GM21737 (cell line): ENCODE measurements at regions not wholly inside any gene's neighbourhood (a gene's known extent, or its start where the extent isn't known, plus 50 kb on each side); places are given as distances from the start of the nearest gene placed in this dataset.
"Not testable (repeated sequence)": the region's sequence is repeated elsewhere in the genome, so short reads cannot be mapped to it uniquely, and the experiment has no call there.

Experiments used
- ATAC-seq: cut with Tn5 transposase; IDR thresholded peaks from one replicate; pipeline ENCODE4 v1.9.1; 2021; ENCODE audit warnings: mild to moderate bottlenecking, moderate library complexity; ENCODE audit not compliant: unreplicated experiment

- ATAC-seq: no peak
These were observed 208.1 kb upstream of the NR2F2 start for GRCh38 chr15:96122077-96123027.

GRCh38 chr15:96123028-96123400 is 207.5 kb upstream of the NR2F2 start:
- no peak for ATAC-seq

- no peak for ATAC-seq
These were observed 206.8 kb upstream of the NR2F2 start for GRCh38 chr15:96123630-96124187.

- no peak for ATAC-seq
These were observed 206.1 kb upstream of the NR2F2 start for GRCh38 chr15:96124436-96124835.

GRCh38 chr15:96125721-96126415 is 204.6 kb upstream of the NR2F2 start:
- ATAC-seq: no peak

- no peak for ATAC-seq
These were observed 203.6 kb upstream of the NR2F2 start for GRCh38 chr15:96126859-96127258.

GRCh38 chr15:96130734-96131133 is 199.8 kb upstream of the NR2F2 start:
- no peak for ATAC-seq

GRCh38 chr15:96132126-96132525 is 198.4 kb upstream of the NR2F2 start:
- no peak for ATAC-seq

GRCh38 chr15:96135166-96136093 is 195.1 kb upstream of the NR2F2 start:
- no peak for ATAC-seq

GRCh38 chr15:96138985-96139384 is 191.5 kb upstream of the NR2F2 start:
- ATAC-seq: no peak

GRCh38 chr15:96142498-96142897 is 188.0 kb upstream of the NR2F2 start:
- ATAC-seq: no peak

GRCh38 chr15:96144734-96145133 is 185.8 kb upstream of the NR2F2 start:
- ATAC-seq: no peak

- no peak for ATAC-seq
These were observed 183.8 kb upstream of the NR2F2 start for GRCh38 chr15:96146726-96147125.

- no peak for ATAC-seq
These were observed 183.2 kb upstream of the NR2F2 start for GRCh38 chr15:96147267-96147666.

- no peak for ATAC-seq
These were observed 180.2 kb upstream of the NR2F2 start for GRCh38 chr15:96150254-96150653.

GRCh38 chr15:96151749-96152148 is 178.8 kb upstream of the NR2F2 start:
- not testable (repeated sequence) for ATAC-seq

- no peak for ATAC-seq
These were observed 176.6 kb upstream of the NR2F2 start for GRCh38 chr15:96153929-96154328.

GRCh38 chr15:96158938-96159337 is 171.6 kb upstream of the NR2F2 start:
- ATAC-seq: no peak

GRCh38 chr15:96160269-96160668 is 170.2 kb upstream of the NR2F2 start:
- no peak for ATAC-seq

- ATAC-seq: no peak
These were observed 169.7 kb upstream of the NR2F2 start for GRCh38 chr15:96160800-96161199.

GRCh38 chr15:96162322-96162721 is 168.2 kb upstream of the NR2F2 start:
- ATAC-seq: no peak
